IgD-negative memory B cell (primary cell): ENCODE measurements at regions not wholly inside any gene's neighbourhood (a gene's known extent, or its start where the extent isn't known, plus 50 kb on each side); places are given as distances from the start of the nearest gene placed in this dataset.
A peak's percentile ranks its signal among the peaks of the same experiment; 100 is the strongest.
"Not testable (repeated sequence)": the region's sequence is repeated elsewhere in the genome, so short reads cannot be mapped to it uniquely, and the experiment has no call there.

Experiments used
- H3K27ac Mint-ChIP-seq, 3 donors: one replicate each; pipeline ENCODE4 v1.8.0; 2020 to 2022; ENCODE audit warnings: mild to moderate bottlenecking in 3 of 3, mixed read lengths in 3 of 3, moderate library complexity in 1 of 3
- H3K27me3 Mint-ChIP-seq: one replicate; pipeline ENCODE4 v1.8.0; 2021; ENCODE audit warnings: mixed read lengths
- H3K36me3 Mint-ChIP-seq: one replicate; pipeline ENCODE4 v1.8.0; 2020; ENCODE audit warnings: mild to moderate bottlenecking, mixed read lengths
- H3K4me1 Mint-ChIP-seq, 3 donors: one replicate each; pipeline ENCODE4 v1.8.0; 2020 to 2022; ENCODE audit warnings: mixed read lengths in 3 of 3, mild to moderate bottlenecking in 1 of 3
- H3K4me3 Mint-ChIP-seq, 4 donors: one replicate each; pipeline ENCODE4 v1.8.0; 2020 to 2022; ENCODE audit warnings: mild to moderate bottlenecking in 4 of 4, mixed read lengths in 4 of 4, moderate library complexity in 3 of 4
- H3K9me3 Mint-ChIP-seq, 3 donors: one replicate each; pipeline ENCODE4 v1.8.0; 2020 to 2021; ENCODE audit warnings: mixed read lengths in 3 of 3, mild to moderate bottlenecking in 1 of 3

- Mint-ChIP-seq H3K9me3 (peaks cover 4 to 18% (median 10%) of the 10 kb centered on the region in 3 donors), H3K4me3 (no peak overlapping the region), H3K27ac (no peak overlapping the region), H3K27me3 (no peaks in the 10 kb centered on the region), H3K4me1 (no peaks in the 10 kb centered on the region), H3K36me3 (no peaks in the 10 kb centered on the region)
Observed at GRCh38 chr19:28603453-28603852, 609.5 kb downstream of the UQCRFS1 start.

DNA sequence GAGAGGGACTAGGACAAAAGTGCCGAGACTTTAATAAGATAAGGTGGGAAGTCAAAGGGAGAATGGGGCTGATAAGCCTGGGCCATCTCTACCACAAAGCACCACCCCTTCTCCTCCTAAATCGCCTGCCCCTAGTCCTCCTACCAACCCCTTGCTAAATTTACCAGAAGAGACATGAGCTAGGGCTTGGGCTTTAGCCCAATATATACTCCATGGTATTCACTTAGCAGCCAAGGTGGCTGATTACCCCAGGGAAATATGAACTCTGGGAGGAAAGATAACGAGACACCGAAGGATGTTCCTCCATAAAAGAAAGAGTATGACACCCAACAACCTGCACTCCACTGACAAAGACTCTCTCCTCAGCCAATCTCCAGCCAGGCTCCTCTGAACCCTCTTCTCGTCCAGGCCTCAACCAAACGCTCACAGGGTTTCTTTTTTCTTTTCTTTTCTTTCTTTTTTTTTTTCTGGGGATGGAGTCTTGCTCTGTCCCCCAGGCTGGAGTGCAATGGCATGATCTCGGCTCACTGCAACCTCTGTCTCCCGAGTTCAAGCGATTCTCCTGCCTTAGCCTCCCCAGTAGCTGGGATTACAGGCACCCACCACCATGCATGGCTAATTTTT is 610.2 kb downstream of the UQCRFS1 start:
- H3K27ac Mint-ChIP-seq = no peak overlapping the region
- no peak overlapping the region for H3K4me3 Mint-ChIP-seq
- no peaks in the 10 kb centered on the region for H3K4me1 Mint-ChIP-seq
- H3K36me3 Mint-ChIP-seq = no peaks in the 10 kb centered on the region
- no peaks in the 10 kb centered on the region for H3K27me3 Mint-ChIP-seq
- H3K9me3 Mint-ChIP-seq = peaks cover 4 to 18% (median 10%) of the 10 kb centered on the region in 3 donors

GRCh38 chr19:28601723-28602440 is 611.1 kb downstream of the UQCRFS1 start:
- peaks cover 4 to 18% (median 9%) of the 10 kb centered on the region in 3 donors for H3K9me3 Mint-ChIP-seq
- H3K27me3 Mint-ChIP-seq = no peaks in the 10 kb centered on the region
- H3K4me1 Mint-ChIP-seq = no peaks in the 10 kb centered on the region
- H3K27ac Mint-ChIP-seq = no peak overlapping the region
- no peak overlapping the region for H3K4me3 Mint-ChIP-seq
- H3K36me3 Mint-ChIP-seq = peaks cover 2% of the 10 kb centered on the region

DNA sequence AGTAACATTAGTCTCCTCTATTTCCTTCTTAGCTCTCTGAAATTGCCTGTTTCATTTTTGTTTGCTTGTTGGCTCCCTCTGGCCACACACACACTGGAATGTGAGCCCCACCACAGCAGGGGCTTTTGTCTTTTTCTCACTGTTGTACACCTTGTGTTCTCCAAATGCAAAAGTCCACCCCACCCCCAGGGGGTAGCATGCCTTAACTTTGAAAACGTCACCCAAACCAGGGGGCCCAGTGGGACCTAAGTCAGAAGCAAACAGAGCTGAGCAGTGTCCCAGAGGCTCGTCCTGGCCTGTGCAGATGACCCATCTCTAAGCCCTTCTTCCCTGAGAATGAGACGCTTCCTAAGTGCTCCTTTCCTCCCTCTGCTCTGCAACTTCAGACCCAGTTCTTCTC is 614.1 kb downstream of the UQCRFS1 start:
- Mint-ChIP-seq H3K4me1 (no peaks in the 10 kb centered on the region), H3K9me3 (peaks cover 4 to 17% (median 9%) of the 10 kb centered on the region in 3 donors), H3K36me3 (peaks cover 2% of the 10 kb centered on the region), H3K27me3 (no peaks in the 10 kb centered on the region), H3K4me3 (no peak overlapping the region), H3K27ac (peak overlapping the region in 1 of 3 donors; percentile 80)

- Mint-ChIP-seq H3K4me1 (no peaks in the 10 kb centered on the region), H3K36me3 (peaks cover 2% of the 10 kb centered on the region), H3K27ac (no peak overlapping the region), H3K4me3 (no peak overlapping the region), H3K9me3 (peaks cover 3 to 13% (median 6%) of the 10 kb centered on the region in 3 donors), H3K27me3 (no peaks in the 10 kb centered on the region)
Observed at GRCh38 chr19:28596561-28597071, 616.3 kb downstream of the UQCRFS1 start.

- H3K4me1 Mint-ChIP-seq = no peaks in the 10 kb centered on the region
- no peaks in the 10 kb centered on the region for H3K27me3 Mint-ChIP-seq
- H3K9me3 Mint-ChIP-seq = peaks cover 2 to 13% (median 6%) of the 10 kb centered on the region in 3 donors
- peaks cover 2% of the 10 kb centered on the region for H3K36me3 Mint-ChIP-seq
- H3K4me3 Mint-ChIP-seq = no peak overlapping the region
- H3K27ac Mint-ChIP-seq = no peak overlapping the region
Observed at GRCh38 chr19:28595722-28596480, 617.0 kb downstream of the UQCRFS1 start.

DNA sequence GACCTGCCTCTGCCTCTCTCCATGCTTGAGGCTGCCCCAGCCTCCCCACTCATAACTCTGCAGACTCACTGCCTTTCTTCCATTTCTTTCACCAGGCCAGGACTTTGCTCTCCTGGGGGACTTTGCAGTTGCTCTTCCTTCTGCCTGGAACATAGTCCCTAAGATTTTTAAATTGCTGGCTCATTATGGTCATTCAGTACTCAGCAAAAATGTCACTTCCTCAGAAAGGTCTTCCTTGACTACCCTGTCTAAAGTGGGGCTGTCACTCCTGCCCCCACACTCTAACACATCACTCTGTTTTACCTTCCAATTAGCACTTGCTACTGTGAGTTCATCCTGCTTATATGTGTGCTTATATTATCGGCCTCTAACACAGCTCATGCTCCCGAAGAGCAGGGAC is 618.2 kb downstream of the UQCRFS1 start:
- no peak overlapping the region for H3K4me3 Mint-ChIP-seq
- no peak overlapping the region for H3K27ac Mint-ChIP-seq
- H3K9me3 Mint-ChIP-seq = peaks cover 2 to 13% (median 6%) of the 10 kb centered on the region in 3 donors
- H3K27me3 Mint-ChIP-seq = no peaks in the 10 kb centered on the region
- H3K4me1 Mint-ChIP-seq = no peaks in the 10 kb centered on the region
- H3K36me3 Mint-ChIP-seq = peaks cover 2% of the 10 kb centered on the region

DNA sequence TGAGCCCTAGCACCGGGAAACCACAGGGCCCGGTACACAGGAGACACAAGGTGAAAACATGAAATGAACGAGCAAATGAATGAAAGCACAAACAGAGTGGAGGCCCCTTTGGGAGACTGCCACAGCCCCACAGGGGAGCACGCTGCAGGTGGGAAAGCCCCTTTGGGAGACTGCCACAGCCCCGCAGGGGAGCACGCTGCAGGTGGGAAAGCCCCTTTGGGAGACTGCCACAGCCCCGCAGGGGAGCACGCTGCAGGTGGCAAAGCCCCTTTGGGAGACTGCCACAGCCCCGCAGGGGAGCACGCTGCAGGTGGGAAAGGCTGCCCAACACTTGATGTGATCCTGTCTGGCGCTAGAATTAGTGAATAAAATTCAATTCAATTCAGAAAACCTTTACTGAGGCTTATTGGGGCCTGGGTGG is 623.0 kb downstream of the UQCRFS1 start:
- not testable (repeated sequence) for H3K36me3 Mint-ChIP-seq, H3K27ac Mint-ChIP-seq, H3K27me3 Mint-ChIP-seq, H3K4me1 Mint-ChIP-seq, H3K4me3 Mint-ChIP-seq, H3K9me3 Mint-ChIP-seq

DNA sequence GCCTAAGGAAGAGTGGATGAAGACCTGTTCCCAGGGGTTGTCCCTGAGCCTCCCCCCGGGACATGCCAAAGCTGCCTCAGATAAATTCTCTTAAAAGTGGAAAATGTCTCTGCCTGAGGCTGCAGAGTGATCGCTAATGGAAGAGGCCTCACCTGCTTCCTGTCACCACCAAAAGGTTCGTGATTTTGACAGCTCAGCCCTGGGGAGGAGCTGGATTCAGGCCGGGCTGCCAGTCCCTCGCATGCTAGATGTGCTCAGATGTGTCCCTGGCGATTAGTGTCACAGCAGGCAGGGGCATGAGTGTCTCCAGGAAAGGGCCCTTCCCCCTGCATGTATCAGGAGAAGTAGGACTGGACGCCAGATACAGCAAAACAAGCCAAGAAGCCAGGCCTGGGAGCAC is 626.5 kb downstream of the UQCRFS1 start:
- Mint-ChIP-seq H3K4me3 (no peak overlapping the region), H3K36me3 (no peaks in the 10 kb centered on the region), H3K4me1 (no peaks in the 10 kb centered on the region), H3K27me3 (no peaks in the 10 kb centered on the region), H3K9me3 (peaks cover 3 to 7% (median 3%) of the 10 kb centered on the region in 3 donors), H3K27ac (no peak overlapping the region)

DNA sequence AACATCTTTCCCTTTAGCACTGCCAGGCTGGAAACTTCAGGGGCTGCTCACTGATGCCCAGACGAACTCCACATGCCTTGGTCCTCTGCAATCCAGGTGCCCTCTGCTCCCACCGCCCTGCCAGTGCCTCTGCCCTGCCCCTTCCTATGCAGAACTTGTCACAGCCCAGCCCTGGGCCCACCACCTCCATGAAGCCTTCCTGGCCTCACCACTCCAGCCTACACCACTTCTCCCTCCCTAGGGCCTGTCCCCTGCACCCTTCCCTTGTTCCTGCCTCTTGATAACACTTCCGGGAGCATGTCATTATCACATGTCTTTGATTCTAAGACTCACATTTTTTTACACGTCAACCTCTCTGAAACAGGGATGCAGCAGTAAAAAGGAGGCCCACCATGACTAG is 627.2 kb downstream of the UQCRFS1 start:
- Mint-ChIP-seq H3K36me3 (no peaks in the 10 kb centered on the region), H3K4me1 (no peaks in the 10 kb centered on the region), H3K27ac (peak overlapping the region in 1 of 3 donors; percentile 50), H3K9me3 (peaks cover 3 to 7% (median 3%) of the 10 kb centered on the region in 3 donors), H3K4me3 (no peak overlapping the region), H3K27me3 (no peaks in the 10 kb centered on the region)

GRCh38 chr19:28583713-28584112 is 629.2 kb downstream of the UQCRFS1 start:
- H3K27me3 Mint-ChIP-seq = no peaks in the 10 kb centered on the region
- H3K36me3 Mint-ChIP-seq = no peaks in the 10 kb centered on the region
- no peak overlapping the region for H3K4me3 Mint-ChIP-seq
- no peaks in the 10 kb centered on the region for H3K4me1 Mint-ChIP-seq
- H3K27ac Mint-ChIP-seq = no peak overlapping the region
- peaks cover 3 to 6% (median 3%) of the 10 kb centered on the region in 3 donors for H3K9me3 Mint-ChIP-seq

- peaks cover 3 to 6% (median 3%) of the 10 kb centered on the region in 3 donors for H3K9me3 Mint-ChIP-seq
- no peaks in the 10 kb centered on the region for H3K27me3 Mint-ChIP-seq
- no peaks in the 10 kb centered on the region for H3K36me3 Mint-ChIP-seq
- no peaks in the 10 kb centered on the region for H3K4me1 Mint-ChIP-seq
- H3K4me3 Mint-ChIP-seq = no peak overlapping the region
- no peak overlapping the region for H3K27ac Mint-ChIP-seq
Observed at GRCh38 chr19:28583242-28583641, 629.7 kb downstream of the UQCRFS1 start.

- Mint-ChIP-seq H3K4me1 (no peaks in the 10 kb centered on the region), H3K27me3 (no peaks in the 10 kb centered on the region), H3K9me3 (peaks cover 2 to 6% (median 3%) of the 10 kb centered on the region in 3 donors), H3K27ac (no peak overlapping the region), H3K4me3 (no peak overlapping the region), H3K36me3 (no peaks in the 10 kb centered on the region)
Observed at GRCh38 chr19:28582796-28583195, 630.2 kb downstream of the UQCRFS1 start.

DNA sequence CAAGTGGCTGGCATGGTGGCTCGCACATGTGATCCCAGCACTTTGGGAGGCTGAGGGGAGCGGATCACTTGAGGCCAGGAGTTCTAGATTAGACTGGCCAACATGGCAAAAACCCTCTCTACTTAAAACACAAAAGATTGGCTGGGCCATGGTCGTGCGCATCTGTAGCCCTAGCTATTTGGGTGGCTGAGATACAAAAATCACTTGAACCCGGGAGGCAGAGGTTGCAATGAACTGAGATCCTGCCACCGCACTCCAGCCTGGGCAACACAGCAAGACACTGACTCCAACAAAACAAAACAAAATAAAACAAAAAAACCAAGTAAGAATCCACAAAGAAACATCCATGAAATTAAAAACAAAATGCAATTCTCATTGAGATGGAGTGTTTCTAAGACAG is 630.6 kb downstream of the UQCRFS1 start:
- H3K27me3 Mint-ChIP-seq = no peaks in the 10 kb centered on the region
- H3K27ac Mint-ChIP-seq = no peak overlapping the region
- H3K9me3 Mint-ChIP-seq = peaks cover 2 to 6% (median 3%) of the 10 kb centered on the region in 3 donors

DNA sequence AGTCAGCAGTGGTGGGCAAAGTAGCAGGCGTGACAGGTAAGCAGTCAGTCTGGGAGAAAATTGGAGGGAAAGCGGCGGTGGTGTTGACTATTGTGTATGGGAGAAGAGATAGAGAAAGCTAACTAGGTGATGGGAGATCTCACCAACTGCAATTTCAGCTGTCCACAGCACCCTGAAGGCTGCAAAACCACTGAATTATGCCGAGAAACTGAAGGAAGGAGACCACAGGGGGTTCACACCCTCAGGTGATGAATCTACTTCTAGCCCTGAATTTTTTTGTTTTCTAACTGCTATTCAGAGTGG is 631.5 kb downstream of the UQCRFS1 start:
- Mint-ChIP-seq H3K27ac (no peak overlapping the region), H3K4me3 (no peak overlapping the region), H3K9me3 (peaks cover 2 to 6% (median 3%) of the 10 kb centered on the region in 3 donors), H3K4me1 (no peaks in the 10 kb centered on the region), H3K27me3 (no peaks in the 10 kb centered on the region), H3K36me3 (no peaks in the 10 kb centered on the region)

More for the DNA sequence above, 630.6 kb downstream of the UQCRFS1 start:
- H3K4me1 Mint-ChIP-seq = no peaks in the 10 kb centered on the region
- H3K4me3 Mint-ChIP-seq = no peak overlapping the region
- H3K36me3 Mint-ChIP-seq = no peaks in the 10 kb centered on the region
